IMR-90 (cell line): ENCODE measurements at regions not wholly inside any gene's neighbourhood (a gene's known extent, or its start where the extent isn't known, plus 50 kb on each side); places are given as distances from the start of the nearest gene placed in this dataset.

Source experiments
- BHLHE40 ChIP-seq: fragments of 150-350 bp; IDR thresholded peaks from 2 replicates; pipeline ENCODE4 v1.6.1; 2016; ENCODE audit warnings: mild to moderate bottlenecking, low read depth, low read length
- CEBPB ChIP-seq: IDR thresholded peaks from 2 replicates; pipeline ENCODE4 v1.6.1; 2012; ENCODE audit warnings: low read depth, low read length, improper control_type of control experiment
- CHD1 ChIP-seq: IDR thresholded peaks from 2 replicates; pipeline ENCODE4 v1.6.1; 2012; ENCODE audit warnings: low read depth, low read length, improper control_type of control experiment
- FOS ChIP-seq: fragments of 150-350 bp; IDR thresholded peaks from 2 replicates; pipeline ENCODE4 v1.6.1; 2016; ENCODE audit warnings: low read depth, low read length
- MAFK ChIP-seq: IDR thresholded peaks from 2 replicates; pipeline ENCODE4 v1.6.1; 2012; ENCODE audit warnings: low read depth, low read length, improper control_type of control experiment
- MAZ ChIP-seq: IDR thresholded peaks from 2 replicates; pipeline ENCODE4 v1.6.1; 2012; ENCODE audit warnings: low read depth, mild to moderate bottlenecking, low read length, improper control_type of control experiment, moderate library complexity, borderline replicate concordance
- NFE2L2 ChIP-seq: fragments of 150-350 bp; IDR thresholded peaks from 2 replicates; pipeline ENCODE4 v1.6.1; 2016; ENCODE audit warnings: low read depth, mild to moderate bottlenecking, low read length
- POLR2A ChIP-seq: IDR thresholded peaks from 2 replicates; pipeline ENCODE4 v1.6.1; 2012; ENCODE audit warnings: mild to moderate bottlenecking, low read depth, low read length
- RAD21 ChIP-seq: IDR thresholded peaks from 2 replicates; pipeline ENCODE4 v1.6.1; 2012; ENCODE audit warnings: low read length, improper control_type of control experiment
- RFX5 ChIP-seq: IDR thresholded peaks from 2 replicates; pipeline ENCODE4 v1.8.0; 2012; ENCODE audit warnings: low read depth, mild to moderate bottlenecking, low read length, moderate library complexity
- SMC3 ChIP-seq: fragments of 150-350 bp; IDR thresholded peaks from 2 replicates; pipeline ENCODE4 v1.6.1; 2016; ENCODE audit warnings: low read depth, mild to moderate bottlenecking, antibody characterized with exemption, low read length, moderate library complexity
- TF ChIP-seq, protein P1 (sequence below): conservative IDR thresholded peaks from 2 replicates; pipeline ENCODE4 v1.5.1; 2012; ENCODE audit warnings: mild to moderate bottlenecking, low read depth, low read length, improper control_type of control experiment
- TF ChIP-seq, protein P2 (sequence below): fragments of 150-350 bp; IDR thresholded peaks from 2 replicates; pipeline ENCODE4 v1.6.1; 2017; ENCODE audit warnings: mild to moderate bottlenecking, antibody characterized with exemption, low read length, low read depth
- TF ChIP-seq, protein P3 (sequence below): fragments of 150-350 bp; IDR thresholded peaks from 2 replicates; pipeline ENCODE4 v1.6.1; 2016; ENCODE audit warnings: low read depth, mild to moderate bottlenecking, low read length, moderate library complexity, borderline replicate concordance

DNA sequence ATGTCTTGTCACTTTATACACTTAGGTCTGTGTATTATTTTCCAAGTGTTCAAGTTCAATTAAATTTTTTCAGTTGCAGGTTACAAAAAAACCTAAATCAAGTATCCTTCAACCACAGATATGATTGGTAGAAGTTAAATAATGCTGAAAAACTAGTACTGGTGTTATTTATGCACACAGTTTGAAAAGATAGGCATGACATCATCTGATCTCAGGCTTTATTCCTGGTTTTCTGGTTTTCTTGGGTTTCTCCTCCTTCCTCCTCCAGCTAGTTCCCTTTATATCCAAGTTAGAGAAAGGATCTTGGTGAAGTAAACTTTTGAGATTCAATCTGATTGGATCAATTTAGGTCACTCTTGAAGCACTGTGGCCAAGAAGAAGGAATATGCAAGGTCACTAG is 1201.1 kb upstream of the B3GALT2 start:
- TF ChIP-seq CHD1 (no peak), POLR2A (no peak), BHLHE40 (no peak), RFX5 (no peak), RAD21 (no peak), NFE2L2 (no peak), MAFK (no peak), CEBPB (no peak), MAZ (no peak), FOS (no peak), SMC3 (no peak)
- TF ChIP-seq, protein P1, sequence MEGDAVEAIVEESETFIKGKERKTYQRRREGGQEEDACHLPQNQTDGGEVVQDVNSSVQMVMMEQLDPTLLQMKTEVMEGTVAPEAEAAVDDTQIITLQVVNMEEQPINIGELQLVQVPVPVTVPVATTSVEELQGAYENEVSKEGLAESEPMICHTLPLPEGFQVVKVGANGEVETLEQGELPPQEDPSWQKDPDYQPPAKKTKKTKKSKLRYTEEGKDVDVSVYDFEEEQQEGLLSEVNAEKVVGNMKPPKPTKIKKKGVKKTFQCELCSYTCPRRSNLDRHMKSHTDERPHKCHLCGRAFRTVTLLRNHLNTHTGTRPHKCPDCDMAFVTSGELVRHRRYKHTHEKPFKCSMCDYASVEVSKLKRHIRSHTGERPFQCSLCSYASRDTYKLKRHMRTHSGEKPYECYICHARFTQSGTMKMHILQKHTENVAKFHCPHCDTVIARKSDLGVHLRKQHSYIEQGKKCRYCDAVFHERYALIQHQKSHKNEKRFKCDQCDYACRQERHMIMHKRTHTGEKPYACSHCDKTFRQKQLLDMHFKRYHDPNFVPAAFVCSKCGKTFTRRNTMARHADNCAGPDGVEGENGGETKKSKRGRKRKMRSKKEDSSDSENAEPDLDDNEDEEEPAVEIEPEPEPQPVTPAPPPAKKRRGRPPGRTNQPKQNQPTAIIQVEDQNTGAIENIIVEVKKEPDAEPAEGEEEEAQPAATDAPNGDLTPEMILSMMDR: no peak
- TF ChIP-seq, protein P2, sequence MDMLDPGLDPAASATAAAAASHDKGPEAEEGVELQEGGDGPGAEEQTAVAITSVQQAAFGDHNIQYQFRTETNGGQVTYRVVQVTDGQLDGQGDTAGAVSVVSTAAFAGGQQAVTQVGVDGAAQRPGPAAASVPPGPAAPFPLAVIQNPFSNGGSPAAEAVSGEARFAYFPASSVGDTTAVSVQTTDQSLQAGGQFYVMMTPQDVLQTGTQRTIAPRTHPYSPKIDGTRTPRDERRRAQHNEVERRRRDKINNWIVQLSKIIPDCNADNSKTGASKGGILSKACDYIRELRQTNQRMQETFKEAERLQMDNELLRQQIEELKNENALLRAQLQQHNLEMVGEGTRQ: no peak
- TF ChIP-seq, protein P3, sequence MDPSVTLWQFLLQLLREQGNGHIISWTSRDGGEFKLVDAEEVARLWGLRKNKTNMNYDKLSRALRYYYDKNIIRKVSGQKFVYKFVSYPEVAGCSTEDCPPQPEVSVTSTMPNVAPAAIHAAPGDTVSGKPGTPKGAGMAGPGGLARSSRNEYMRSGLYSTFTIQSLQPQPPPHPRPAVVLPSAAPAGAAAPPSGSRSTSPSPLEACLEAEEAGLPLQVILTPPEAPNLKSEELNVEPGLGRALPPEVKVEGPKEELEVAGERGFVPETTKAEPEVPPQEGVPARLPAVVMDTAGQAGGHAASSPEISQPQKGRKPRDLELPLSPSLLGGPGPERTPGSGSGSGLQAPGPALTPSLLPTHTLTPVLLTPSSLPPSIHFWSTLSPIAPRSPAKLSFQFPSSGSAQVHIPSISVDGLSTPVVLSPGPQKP: no peak
